ENCODE measurements at regions not wholly inside any gene's neighbourhood (a gene's known extent, or its start where the extent isn't known, plus 50 kb on each side); places are given as distances from the start of the nearest gene placed in this dataset.
A peak's percentile ranks its signal among the peaks of the same experiment; 100 is the strongest.

GRCh38 chr10:28822719-28823464, 145.6 kb downstream of the BAMBI start (continued):
- no peak for TF ChIP-seq ZBTB11 (CRISPR knock-in tag; IDR thresholded peaks at IDR 0.05)
- TF ChIP-seq CCAR2 (IDR thresholded peaks at IDR 0.05; ENCODE audit: low read depth, low read length), result no peak
- no peak for TF ChIP-seq GTF2E2 (tag; IDR thresholded peaks at IDR 0.05)
- TF ChIP-seq JUND (IDR thresholded peaks at IDR 0.05; ENCODE audit: borderline replicate concordance, low read depth, low read length), result peak; percentile 38
- TF ChIP-seq JUND (tag; IDR thresholded peaks at IDR 0.05; ENCODE audit: borderline replicate concordance, low read depth, low read length), result peak; percentile 71; the same call in 2 of the 3 replicates
- TF ChIP-seq BHLHE40 (IDR thresholded peaks at IDR 0.05; ENCODE audit: low read length), result peak; percentile 70; the same call in 1 of the 2 replicates
- TF ChIP-seq, protein P1, sequence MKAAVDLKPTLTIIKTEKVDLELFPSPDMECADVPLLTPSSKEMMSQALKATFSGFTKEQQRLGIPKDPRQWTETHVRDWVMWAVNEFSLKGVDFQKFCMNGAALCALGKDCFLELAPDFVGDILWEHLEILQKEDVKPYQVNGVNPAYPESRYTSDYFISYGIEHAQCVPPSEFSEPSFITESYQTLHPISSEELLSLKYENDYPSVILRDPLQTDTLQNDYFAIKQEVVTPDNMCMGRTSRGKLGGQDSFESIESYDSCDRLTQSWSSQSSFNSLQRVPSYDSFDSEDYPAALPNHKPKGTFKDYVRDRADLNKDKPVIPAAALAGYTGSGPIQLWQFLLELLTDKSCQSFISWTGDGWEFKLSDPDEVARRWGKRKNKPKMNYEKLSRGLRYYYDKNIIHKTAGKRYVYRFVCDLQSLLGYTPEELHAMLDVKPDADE (conservative IDR thresholded peaks at IDR 0.05; ENCODE audit: control insufficient read depth, low read depth, low read length), result no peak; the same call in 1 of the 2 replicates
- no peak; the same call in 1 of the 2 replicates for TF ChIP-seq SOX6 (IDR thresholded peaks at IDR 0.05)
- TF ChIP-seq CBX5 (IDR thresholded peaks at IDR 0.05; ENCODE audit: borderline replicate concordance, low read depth), result no peak
- TF ChIP-seq NR2C1 (IDR thresholded peaks at IDR 0.05), result no peak
- 0 out of 2 replicates have a peak, but pooled peaks have one; percentile 24 for TF ChIP-seq NR2C1 (tag; IDR thresholded peaks at IDR 0.05)
- no peak for TF ChIP-seq ZNF140 (CRISPR knock-in tag; IDR thresholded peaks at IDR 0.05)
- TF ChIP-seq ZNF778 (CRISPR knock-in tag; IDR thresholded peaks at IDR 0.05), result no peak
- TF ChIP-seq ELF4 (CRISPR knock-in tag; IDR thresholded peaks at IDR 0.05), result no peak; the same call in 1 of the 2 replicates
- no peak for TF ChIP-seq SMAD2 (IDR thresholded peaks at IDR 0.05; ENCODE audit: low read depth, low read length)
- TF ChIP-seq SMARCC2 (IDR thresholded peaks at IDR 0.05; ENCODE audit: low read depth), result peak; percentile 62; the same call in 1 of the 2 replicates
- TF ChIP-seq GATAD2B (IDR thresholded peaks at IDR 0.05; ENCODE audit: borderline replicate concordance), result no peak
- no peak for TF ChIP-seq ZNF561 (CRISPR knock-in tag; conservative IDR thresholded peaks at IDR 0.05)
- TF ChIP-seq, protein P2, sequence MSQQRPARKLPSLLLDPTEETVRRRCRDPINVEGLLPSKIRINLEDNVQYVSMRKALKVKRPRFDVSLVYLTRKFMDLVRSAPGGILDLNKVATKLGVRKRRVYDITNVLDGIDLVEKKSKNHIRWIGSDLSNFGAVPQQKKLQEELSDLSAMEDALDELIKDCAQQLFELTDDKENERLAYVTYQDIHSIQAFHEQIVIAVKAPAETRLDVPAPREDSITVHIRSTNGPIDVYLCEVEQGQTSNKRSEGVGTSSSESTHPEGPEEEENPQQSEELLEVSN (IDR thresholded peaks at IDR 0.05; ENCODE audit: borderline replicate concordance in 1 of 2, extremely low read depth in 1 of 2, insufficient read depth in 1 of 2, insufficient read length in 1 of 2, low read depth in 1 of 2, low read length in 1 of 2, poor library complexity in 1 of 2, severe bottlenecking in 1 of 2), result peak; percentile 19 to 52
- TF ChIP-seq SRSF1 (IDR thresholded peaks at IDR 0.05; ENCODE audit: low read depth, low read length), result no peak
- TF ChIP-seq SP2 (IDR thresholded peaks at IDR 0.05; ENCODE audit: extremely low read depth, low read depth, low read length, poor library complexity, severe bottlenecking), result no peak
- no peak for TF ChIP-seq ZNF830 (CRISPR knock-in tag; IDR thresholded peaks at IDR 0.05)
- no peak for TF ChIP-seq ZNF41 (CRISPR knock-in tag; conservative IDR thresholded peaks at IDR 0.05)
